ENCODE measurements at regions not wholly inside any gene's neighbourhood (a gene's known extent, or its start where the extent isn't known, plus 50 kb on each side); places are given as distances from the start of the nearest gene placed in this dataset.

DNA sequence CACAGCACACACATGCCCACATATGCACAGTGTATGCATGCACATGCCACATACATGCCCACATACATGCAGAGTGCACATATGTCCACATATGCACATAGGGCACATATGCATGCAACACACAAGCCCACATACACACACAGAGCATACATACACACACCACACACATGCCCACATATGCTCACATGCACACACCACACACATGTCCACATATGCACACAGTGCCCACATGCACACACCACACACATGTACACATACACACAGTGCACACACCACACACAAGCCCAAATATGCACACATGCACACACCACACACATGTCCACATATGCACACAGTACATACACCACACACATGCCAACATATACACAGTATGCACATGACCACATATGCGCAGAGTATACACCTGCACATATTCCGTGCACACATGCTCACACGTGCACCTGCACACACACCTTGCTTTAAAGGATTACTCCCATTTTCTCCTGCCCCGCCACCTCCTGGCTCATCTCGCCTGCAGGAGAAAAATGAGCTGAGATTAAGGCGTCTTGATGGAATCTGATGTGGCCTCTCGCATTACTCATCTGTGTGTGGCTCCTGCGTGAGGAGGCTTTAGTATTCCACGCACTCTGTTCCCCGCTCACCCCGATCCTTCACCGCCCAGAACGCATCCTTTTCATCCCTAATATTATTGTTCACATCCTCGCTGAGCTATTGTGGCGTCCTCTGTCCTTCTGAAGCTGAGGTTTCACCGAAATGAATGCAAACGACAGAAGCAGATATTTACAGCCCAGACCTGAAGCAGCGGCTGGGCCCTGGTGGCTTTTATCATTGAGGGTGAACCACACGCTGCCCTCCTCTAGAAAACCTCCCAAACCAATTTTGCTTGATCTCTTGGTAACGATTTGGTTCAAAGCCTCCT lies 182.7 kb downstream of the OLFM1 start:
- FAIRE-seq (no peak), DNase-seq (ENCODE audit: extremely low read depth in 1 of 4, low spot score in 3 of 4) (no peak), ATAC-seq (no peak)
- Histone ChIP-seq H3K36me3 (ENCODE audit: control insufficient read depth, insufficient read depth, low read length) (no peaks in the 10 kb centered on the region), H3K9me1 (ENCODE audit: control insufficient read depth, insufficient read depth, low read length) (no peaks in the 10 kb centered on the region), H3K4me3 (no peak overlapping the region), H2AFZ (ENCODE audit: low read depth, low read length) (no peak overlapping the region), H3K79me2 (ENCODE audit: control insufficient read depth, insufficient read depth, low read length) (no peaks in the 10 kb centered on the region), H3K27ac (ENCODE audit: extremely low read depth, low read depth, low read length) (no peak overlapping the region), H3K4me1 (replicated peaks in 1 of 2; ENCODE audit: control insufficient read depth in 2 of 2, insufficient read depth in 2 of 2, low read length in 2 of 2) (no peaks in the 10 kb centered on the region), H4K20me1 (replicated peaks; ENCODE audit: control insufficient read depth, insufficient read depth, low read length) (no peaks in the 10 kb centered on the region), H3K4me2 (ENCODE audit: insufficient read depth, low read length) (no peak overlapping the region), H3K27me3 (ENCODE audit: control insufficient read depth in 2 of 2, insufficient read depth in 2 of 2, low read length in 2 of 2) (peaks cover 10 to 65% of the 10 kb centered on the region in 2 experiments; a peak in 4 of 5 replicates), H3K9ac (ENCODE audit: insufficient read depth in 1 of 2, low read depth in 2 of 2, low read length in 2 of 2) (no peak overlapping the region), H3K9me3 (replicated peaks; ENCODE audit: control insufficient read depth, insufficient read depth, low read depth, low read length) (no peaks in the 10 kb centered on the region)
- intact Hi-C loops (cut with micrococcal nuclease) (no loop called here), in situ Hi-C loops (cut with MboI) (no loop called here)
- POLR2A ChIA-PET: interaction anchor here (0.6 to 0.9 kb wide), 2 partner anchors 11 to 101 kb away, joined by 3 to 5 read pairs; no protein-coding TSS in a partner anchor
- CTCF ChIA-PET (ENCODE audit: low intra/inter-chr PET ratio): no interaction called here
- no TSS peak for BruUV-seq (replicated peaks)
- 1% methylated on average over 20 of the region's 20 CpGs for WGBS (ENCODE audit: insufficient coverage, low coverage, missing lambda C conversion rate)
- TF ChIP-seq KDM1A (IDR thresholded peaks at IDR 0.05) (peak in 1 of 2 experiments; percentile 46; a peak in 1 of 4 replicates), ZNF395 (CRISPR knock-in tag; IDR thresholded peaks at IDR 0.05) (no peak), ETV6 (IDR thresholded peaks at IDR 0.05; ENCODE audit: borderline replicate concordance in 1 of 2, low read depth in 2 of 2, low read length in 1 of 2) (no peak), ETV6 (CRISPR knock-in tag; IDR thresholded peaks at IDR 0.05; ENCODE audit: borderline replicate concordance) (no peak), FOXA3 (CRISPR knock-in tag; conservative IDR thresholded peaks at IDR 0.05 in 1 of 2, IDR thresholded peaks at IDR 0.05 in 1 of 2) (no peak), SRF (CRISPR knock-in tag; IDR thresholded peaks at IDR 0.05) (no peak)
- TF ChIP-seq, protein P1, sequence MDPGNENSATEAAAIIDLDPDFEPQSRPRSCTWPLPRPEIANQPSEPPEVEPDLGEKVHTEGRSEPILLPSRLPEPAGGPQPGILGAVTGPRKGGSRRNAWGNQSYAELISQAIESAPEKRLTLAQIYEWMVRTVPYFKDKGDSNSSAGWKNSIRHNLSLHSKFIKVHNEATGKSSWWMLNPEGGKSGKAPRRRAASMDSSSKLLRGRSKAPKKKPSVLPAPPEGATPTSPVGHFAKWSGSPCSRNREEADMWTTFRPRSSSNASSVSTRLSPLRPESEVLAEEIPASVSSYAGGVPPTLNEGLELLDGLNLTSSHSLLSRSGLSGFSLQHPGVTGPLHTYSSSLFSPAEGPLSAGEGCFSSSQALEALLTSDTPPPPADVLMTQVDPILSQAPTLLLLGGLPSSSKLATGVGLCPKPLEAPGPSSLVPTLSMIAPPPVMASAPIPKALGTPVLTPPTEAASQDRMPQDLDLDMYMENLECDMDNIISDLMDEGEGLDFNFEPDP (CRISPR knock-in tag; IDR thresholded peaks at IDR 0.05): no peak

All from K562 (cell line).